ENCODE measurements at regions not wholly inside any gene's neighbourhood (a gene's known extent, or its start where the extent isn't known, plus 50 kb on each side); places are given as distances from the start of the nearest gene placed in this dataset.

GRCh38 chr2:13006426-13006825, 289.7 kb downstream of the TRIB2 start:
- TF ChIP-seq CTCF (conservative IDR thresholded peaks at IDR 0.05) (no peak), ZFX (IDR thresholded peaks at IDR 0.05) (no peak)

Measured in C4-2B (cell line).